Smooth muscle cell (in vitro differentiated cells): ENCODE measurements at regions not wholly inside any gene's neighbourhood (a gene's known extent, or its start where the extent isn't known, plus 50 kb on each side); places are given as distances from the start of the nearest gene placed in this dataset.

Experiments used
- DNase-seq: peaks from one replicate; lab custom pipeline; 2025; ENCODE audit not compliant: unreplicated experiment; lab: John Stamatoyannopoulos, UW
- H2AFZ ChIP-seq: fragments of 200-600 bp; sonication (generic); 2 replicates; pipeline ENCODE4 v1.6.0; 2016; ENCODE audit warnings: antibody characterized with exemption, low read depth, mild to moderate bottlenecking
- H3F3A ChIP-seq: fragments of 200-600 bp; sonication (generic); 2 replicates; pipeline ENCODE4 v1.6.0; 2017; ENCODE audit warnings: antibody characterized with exemption, low read depth
- H3K27ac ChIP-seq: fragments of 200-600 bp; sonication (generic); 2 replicates; pipeline ENCODE4 v1.5.1; 2016; ENCODE audit warnings: low read depth, mild to moderate bottlenecking
- H3K27me3 ChIP-seq: fragments of 200-600 bp; sonication (generic); 2 replicates; pipeline ENCODE4 v1.6.1; 2016; ENCODE audit warnings: low read depth, mild to moderate bottlenecking
- H3K36me3 ChIP-seq: fragments of 200-600 bp; sonication (generic); 2 replicates; pipeline ENCODE4 v1.5.1; 2016; ENCODE audit warnings: low read depth
- H3K4me1 ChIP-seq: fragments of 200-600 bp; sonication (generic); 2 replicates; pipeline ENCODE4 v1.5.1; 2016; ENCODE audit warnings: low read depth
- H3K4me2 ChIP-seq: fragments of 200-600 bp; sonication (generic); 2 replicates; pipeline ENCODE4 v1.6.0; 2016; ENCODE audit warnings: mild to moderate bottlenecking
- H3K4me3 ChIP-seq: fragments of 200-600 bp; sonication (generic); 2 replicates; pipeline ENCODE4 v1.5.1; 2016; ENCODE audit warnings: mild to moderate bottlenecking
- H3K79me2 ChIP-seq: fragments of 200-600 bp; sonication (generic); 2 replicates; pipeline ENCODE4 v1.6.0; 2016; ENCODE audit warnings: low read depth, mild to moderate bottlenecking
- H3K9ac ChIP-seq: fragments of 200-600 bp; sonication (generic); 2 replicates; pipeline ENCODE4 v1.6.0; 2016; ENCODE audit warnings: low read depth
- H3K9me3 ChIP-seq: fragments of 200-600 bp; sonication (generic); replicated peaks from 2 replicates; pipeline ENCODE4 v1.5.1; 2016; ENCODE audit warnings: low read depth
- H4K20me1 ChIP-seq: fragments of 200-600 bp; sonication (generic); 2 replicates; pipeline ENCODE4 v1.6.0; 2016; ENCODE audit warnings: low read depth
- CTCF ChIP-seq: fragments of 200-600 bp; sonication (generic); IDR thresholded peaks from 2 replicates; pipeline ENCODE4 v1.5.1; 2017; ENCODE audit warnings: borderline replicate concordance, mild to moderate bottlenecking, antibody characterized with exemption; ENCODE audit not compliant: insufficient read depth, poor library complexity, severe bottlenecking
- WGBS: methylation state at CpG from one replicate; pipeline ENCODE4 v1.1.7; 2016; ENCODE audit warnings: low lambda C conversion rate; 5-methylcytosine and 5-hydroxymethylcytosine counted together

- H3K27me3 ChIP-seq: no peaks in the 10 kb centered on the region
- H3K9me3 ChIP-seq: no peaks in the 10 kb centered on the region
- H3K4me2 ChIP-seq: no peak overlapping the region
- DNase-seq: no peak
- H3K4me1 ChIP-seq: no peaks in the 10 kb centered on the region
- H3K4me3 ChIP-seq: no peak overlapping the region
- TF ChIP-seq CTCF: no peak
- H3K27ac ChIP-seq: no peak overlapping the region
- no peaks in the 10 kb centered on the region for H3K79me2 ChIP-seq
- H2AFZ ChIP-seq: no peak overlapping the region
- H3K9ac ChIP-seq: no peak overlapping the region
- H4K20me1 ChIP-seq: no peaks in the 10 kb centered on the region
- H3K36me3 ChIP-seq: no peaks in the 10 kb centered on the region
- H3F3A ChIP-seq: no peaks in the 10 kb centered on the region
- 98% methylated on average over 11 of the region's 11 CpGs for WGBS
Observed at GRCh38 chr4:62522273-62522672, 1322.1 kb downstream of the ADGRL3 start.

GRCh38 chr4:62517716-62518115 lies 1317.6 kb downstream of the ADGRL3 start:
- no peak for DNase-seq
- 44% methylated on average over 1 of the region's 1 CpG for WGBS

GRCh38 chr4:62513306-62513705 lies 1313.2 kb downstream of the ADGRL3 start:
- H3K4me1 ChIP-seq: peaks cover 6% of the 10 kb centered on the region
- no peak overlapping the region for H3K4me2 ChIP-seq
- H3K27me3 ChIP-seq: no peaks in the 10 kb centered on the region
- H3K9me3 ChIP-seq: no peaks in the 10 kb centered on the region
- no peaks in the 10 kb centered on the region for H4K20me1 ChIP-seq
- DNase-seq: no peak
- no peak overlapping the region for H3K4me3 ChIP-seq
- TF ChIP-seq CTCF: no peak
- no peak overlapping the region for H3K27ac ChIP-seq
- H2AFZ ChIP-seq: no peak overlapping the region
- H3F3A ChIP-seq: no peaks in the 10 kb centered on the region
- no peak overlapping the region for H3K9ac ChIP-seq
- 100% methylated on average over 2 of the region's 2 CpGs for WGBS
- no peaks in the 10 kb centered on the region for H3K79me2 ChIP-seq
- no peaks in the 10 kb centered on the region for H3K36me3 ChIP-seq

More at GRCh38 chr4:62517716-62518115, 1317.6 kb downstream of the ADGRL3 start:
- no peaks in the 10 kb centered on the region for H3K36me3 ChIP-seq
- peaks cover 6% of the 10 kb centered on the region for H3K4me1 ChIP-seq
- TF ChIP-seq CTCF: no peak
- H4K20me1 ChIP-seq: no peaks in the 10 kb centered on the region
- no peaks in the 10 kb centered on the region for H3K27me3 ChIP-seq
- no peak overlapping the region for H3K4me3 ChIP-seq
- H3K9ac ChIP-seq: no peak overlapping the region
- no peaks in the 10 kb centered on the region for H3K79me2 ChIP-seq
- H3K4me2 ChIP-seq: no peak overlapping the region
- no peak overlapping the region for H3K27ac ChIP-seq
- no peaks in the 10 kb centered on the region for H3F3A ChIP-seq
- H3K9me3 ChIP-seq: no peaks in the 10 kb centered on the region
- H2AFZ ChIP-seq: no peak overlapping the region

- Histone ChIP-seq H2AFZ (no peak overlapping the region), H3K79me2 (no peaks in the 10 kb centered on the region), H3K9ac (no peak overlapping the region), H3F3A (no peaks in the 10 kb centered on the region), H3K36me3 (no peaks in the 10 kb centered on the region), H3K4me3 (no peak overlapping the region), H3K9me3 (no peaks in the 10 kb centered on the region), H4K20me1 (no peaks in the 10 kb centered on the region), H3K4me2 (no peak overlapping the region), H3K27ac (no peak overlapping the region), H3K27me3 (no peaks in the 10 kb centered on the region), H3K4me1 (peaks cover 6% of the 10 kb centered on the region)
- 57% methylated on average over 3 of the region's 3 CpGs for WGBS
- TF ChIP-seq CTCF: no peak
- no peak for DNase-seq
Observed at GRCh38 chr4:62512271-62512670, 1312.1 kb downstream of the ADGRL3 start.
